KMS-11 (cell line): ENCODE measurements at regions not wholly inside any gene's neighbourhood (a gene's known extent, or its start where the extent isn't known, plus 50 kb on each side); places are given as distances from the start of the nearest gene placed in this dataset.

Experiments used
- H2AFZ ChIP-seq: fragments of 200-600 bp; sonication (generic); 2 replicates; pipeline ENCODE4 v1.6.1; 2016; ENCODE audit warnings: antibody characterized with exemption, mixed run types, low read depth
- H3K27ac ChIP-seq: fragments of 200-600 bp; sonication (generic); 2 replicates; pipeline ENCODE4 v1.6.1; 2016; ENCODE audit warnings: mild to moderate bottlenecking, mixed run types
- H3K27me3 ChIP-seq: fragments of 200-600 bp; sonication (generic); 2 replicates; pipeline ENCODE4 v1.6.1; 2017; ENCODE audit warnings: mild to moderate bottlenecking, low read depth, mixed run types, moderate library complexity; ENCODE audit not compliant: insufficient read depth
- H3K36me3 ChIP-seq: fragments of 200-600 bp; sonication (generic); 2 replicates; pipeline ENCODE4 v1.6.1; 2017; ENCODE audit warnings: mild to moderate bottlenecking, mixed run types; ENCODE audit not compliant: insufficient read depth
- H3K4me1 ChIP-seq: fragments of 200-600 bp; sonication (generic); 2 replicates; pipeline ENCODE4 v1.6.1; 2016; ENCODE audit warnings: mild to moderate bottlenecking, low read depth, mixed run types; ENCODE audit not compliant: poor library complexity, severe bottlenecking
- H3K4me2 ChIP-seq: fragments of 200-600 bp; sonication (generic); 2 replicates; pipeline ENCODE4 v1.7.0; 2016; ENCODE audit warnings: mild to moderate bottlenecking, mixed run types
- H3K4me3 ChIP-seq: fragments of 200-600 bp; sonication (generic); IDR thresholded peaks from 2 replicates; pipeline ENCODE4 v1.6.1; 2017; ENCODE audit warnings: low read depth, low read length, mixed read lengths; ENCODE audit not compliant: insufficient read depth
- H3K79me2 ChIP-seq: fragments of 200-600 bp; sonication (generic); 2 replicates; pipeline ENCODE4 v1.6.1; 2016; ENCODE audit warnings: low read depth, mixed run types; ENCODE audit not compliant: insufficient read depth
- H3K9ac ChIP-seq: fragments of 200-600 bp; sonication (generic); 2 replicates; pipeline ENCODE4 v1.6.1; 2016; ENCODE audit warnings: mild to moderate bottlenecking, mixed run types
- H4K20me1 ChIP-seq: fragments of 200-600 bp; sonication (generic); 2 replicates; pipeline ENCODE4 v1.6.1; 2016; ENCODE audit warnings: mild to moderate bottlenecking, mixed run types; ENCODE audit not compliant: insufficient read depth
- CTCF ChIP-seq: fragments of 200-600 bp; sonication (generic); conservative IDR thresholded peaks from 2 replicates; pipeline ENCODE4 v1.6.1; 2017; ENCODE audit warnings: low read depth, mild to moderate bottlenecking, antibody characterized with exemption, low read length, moderate library complexity, mixed read lengths

GRCh38 chr4:52292245-52292644, 241.1 kb downstream of the SPATA18 start:
- Histone ChIP-seq H3K27me3 (no peaks in the 10 kb centered on the region), H3K79me2 (no peaks in the 10 kb centered on the region), H3K4me1 (no peaks in the 10 kb centered on the region), H3K36me3 (no peaks in the 10 kb centered on the region), H2AFZ (no peak overlapping the region), H4K20me1 (no peaks in the 10 kb centered on the region), H3K27ac (no peak overlapping the region), H3K4me2 (no peak overlapping the region), H3K9ac (no peak overlapping the region), H3K4me3 (no peak overlapping the region)
- no peak for TF ChIP-seq CTCF

- H3K4me2 ChIP-seq, result no peak overlapping the region
- no peaks in the 10 kb centered on the region for H3K4me1 ChIP-seq
- H3K27ac ChIP-seq, result no peak overlapping the region
- H3K79me2 ChIP-seq, result no peaks in the 10 kb centered on the region
- H3K27me3 ChIP-seq, result no peaks in the 10 kb centered on the region
- H3K4me3 ChIP-seq, result no peak overlapping the region
- no peaks in the 10 kb centered on the region for H4K20me1 ChIP-seq
- no peak overlapping the region for H2AFZ ChIP-seq
- no peak for TF ChIP-seq CTCF
- no peaks in the 10 kb centered on the region for H3K36me3 ChIP-seq
- H3K9ac ChIP-seq, result no peak overlapping the region
Observed at GRCh38 chr4:52296341-52296740, 245.2 kb downstream of the SPATA18 start.

- Histone ChIP-seq H3K79me2 (no peaks in the 10 kb centered on the region), H3K36me3 (no peaks in the 10 kb centered on the region), H2AFZ (no peak overlapping the region), H3K27me3 (no peaks in the 10 kb centered on the region), H3K27ac (no peak overlapping the region), H4K20me1 (no peaks in the 10 kb centered on the region), H3K4me1 (no peaks in the 10 kb centered on the region), H3K4me3 (no peak overlapping the region), H3K9ac (no peak overlapping the region), H3K4me2 (no peak overlapping the region)
- no peak for TF ChIP-seq CTCF
Observed at GRCh38 chr4:52298444-52298843, 247.3 kb downstream of the SPATA18 start.

- H3K36me3 ChIP-seq, result no peaks in the 10 kb centered on the region
- no peaks in the 10 kb centered on the region for H4K20me1 ChIP-seq
- no peaks in the 10 kb centered on the region for H3K4me1 ChIP-seq
- H3K27me3 ChIP-seq, result no peaks in the 10 kb centered on the region
- H2AFZ ChIP-seq, result no peak overlapping the region
- no peak overlapping the region for H3K4me2 ChIP-seq
- no peak overlapping the region for H3K4me3 ChIP-seq
- no peak overlapping the region for H3K9ac ChIP-seq
- H3K79me2 ChIP-seq, result no peaks in the 10 kb centered on the region
- no peak overlapping the region for H3K27ac ChIP-seq
- TF ChIP-seq CTCF, result no peak
Observed at GRCh38 chr4:52299120-52299519, 248.0 kb downstream of the SPATA18 start.
